HG03045 (cell line): ENCODE measurements at regions not wholly inside any gene's neighbourhood (a gene's known extent, or its start where the extent isn't known, plus 50 kb on each side); places are given as distances from the start of the nearest gene placed in this dataset.

Source experiments
- ATAC-seq: cut with Tn5 transposase; IDR thresholded peaks from one replicate; pipeline ENCODE4 v1.9.1; 2021; ENCODE audit warnings: mild to moderate bottlenecking, moderate library complexity; ENCODE audit not compliant: unreplicated experiment

DNA sequence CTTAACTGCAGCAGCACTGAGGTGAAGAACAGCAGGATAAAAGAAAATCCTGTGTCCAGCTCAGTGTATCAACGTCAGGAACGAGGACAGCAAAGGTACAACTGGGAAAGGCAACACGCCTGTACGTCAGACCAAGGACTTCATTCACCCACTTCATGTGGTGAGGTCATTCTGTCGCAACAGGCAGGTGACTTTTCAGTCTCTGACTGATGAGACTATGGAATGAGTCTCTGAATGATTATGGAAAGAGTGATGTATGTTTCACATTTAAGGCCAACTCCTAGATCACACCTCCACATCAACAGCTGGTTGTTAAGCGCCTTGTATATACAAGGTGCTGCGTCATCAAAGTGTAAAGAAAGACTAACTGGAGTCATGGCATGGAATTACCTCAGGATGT, 297.6 kb upstream of the SP8 start:
- no peak for ATAC-seq

DNA sequence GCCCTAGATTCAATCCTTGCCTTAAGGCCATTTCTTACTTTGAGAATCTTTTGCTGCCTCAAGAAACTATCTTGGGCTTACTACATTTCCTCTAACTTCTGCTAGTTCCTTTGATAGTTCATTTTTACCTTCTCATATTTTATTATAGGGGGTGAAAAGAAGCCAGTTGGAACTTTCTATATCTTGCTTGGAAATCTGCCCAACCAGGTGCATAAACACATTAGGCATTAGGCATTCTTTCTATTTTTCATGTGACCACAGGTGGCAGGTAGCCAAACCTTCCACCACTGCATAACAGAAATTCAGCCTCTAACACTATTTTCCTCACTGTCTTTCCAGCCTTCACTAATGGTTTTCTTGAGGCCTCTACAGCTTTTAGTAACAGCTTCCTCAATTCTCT, 300.0 kb upstream of the SP8 start:
- no peak for ATAC-seq

DNA sequence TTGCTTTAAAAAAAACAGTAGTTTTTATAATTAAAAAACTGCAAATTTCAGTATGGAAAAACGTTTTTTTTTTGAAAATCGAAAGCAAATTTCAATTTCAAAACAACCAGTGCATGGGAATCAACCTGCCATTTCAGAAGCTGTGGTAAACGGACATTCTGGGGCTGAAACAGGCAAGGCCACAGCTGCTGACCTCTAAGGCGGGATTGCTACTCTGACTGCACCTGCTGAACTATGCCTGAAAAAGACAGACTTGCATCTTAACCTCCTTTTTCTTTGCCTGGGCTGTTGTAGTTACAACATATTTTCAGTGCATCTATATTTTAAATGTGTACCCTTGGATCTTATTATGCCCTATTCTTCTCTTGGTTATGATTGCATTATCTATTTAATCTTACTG, 303.0 kb upstream of the SP8 start:
- no peak for ATAC-seq

DNA sequence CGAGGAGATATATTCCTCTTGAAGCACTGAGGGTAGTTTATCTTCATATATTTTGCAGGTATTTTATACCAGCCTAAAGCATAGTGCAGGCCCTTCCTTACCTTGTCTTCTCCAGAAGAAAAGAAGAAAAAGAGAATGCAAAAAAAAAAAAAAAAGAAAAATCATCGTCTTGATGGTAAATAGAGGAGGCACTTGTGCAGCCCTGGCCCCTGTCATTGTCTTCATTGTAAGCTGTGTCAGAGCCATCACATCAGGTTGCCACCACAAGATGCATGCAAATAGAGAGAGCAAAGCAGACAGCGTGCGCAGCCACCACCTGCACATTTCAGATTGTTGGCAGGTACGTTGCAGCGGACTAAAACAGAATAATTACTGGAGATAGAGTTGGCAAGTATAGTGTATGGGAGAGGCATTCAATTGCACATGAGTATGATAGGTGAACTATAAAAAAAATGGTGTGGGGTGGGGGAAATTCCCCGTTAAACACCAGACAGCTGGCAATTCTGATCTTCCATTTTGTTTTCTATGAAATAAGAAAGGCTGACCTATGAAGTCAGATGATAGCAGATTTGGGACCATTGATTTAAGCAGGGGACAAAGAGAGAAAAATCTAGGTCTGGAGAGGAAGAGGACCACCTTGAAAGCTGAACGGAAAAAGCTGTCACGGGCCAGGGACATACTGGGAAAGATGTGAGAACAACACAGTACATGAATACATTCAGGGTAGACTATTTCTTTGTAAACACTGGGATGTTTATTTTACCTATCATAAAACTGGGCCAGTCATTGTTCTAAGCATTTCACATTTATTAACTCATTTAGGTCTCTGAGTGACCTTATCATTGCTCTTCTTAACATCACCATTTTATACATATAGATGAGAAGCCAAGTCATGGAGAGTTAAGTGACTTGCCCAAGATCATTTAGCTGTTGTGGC, 306.3 kb upstream of the SP8 start:
- ATAC-seq: no peak

DNA sequence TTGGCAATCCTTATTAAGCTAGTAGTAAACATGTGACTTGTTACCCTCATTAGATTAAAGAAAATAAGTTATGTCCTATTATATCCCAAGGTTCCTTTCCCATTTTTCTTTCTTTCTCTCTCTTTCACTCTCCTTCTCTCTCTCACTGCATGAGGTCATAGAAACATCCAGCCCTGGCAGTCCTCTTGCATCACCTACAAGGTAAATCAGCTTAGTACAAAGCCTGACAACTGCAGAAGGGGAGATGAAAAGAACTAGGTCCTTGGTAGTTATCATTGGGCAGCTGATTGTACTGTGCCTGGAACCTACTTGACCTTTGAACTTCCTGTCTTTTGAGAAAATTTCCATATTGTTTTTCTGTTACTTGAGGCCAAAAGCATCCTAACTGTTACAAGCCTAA, 307.9 kb upstream of the SP8 start:
- no peak for ATAC-seq

DNA sequence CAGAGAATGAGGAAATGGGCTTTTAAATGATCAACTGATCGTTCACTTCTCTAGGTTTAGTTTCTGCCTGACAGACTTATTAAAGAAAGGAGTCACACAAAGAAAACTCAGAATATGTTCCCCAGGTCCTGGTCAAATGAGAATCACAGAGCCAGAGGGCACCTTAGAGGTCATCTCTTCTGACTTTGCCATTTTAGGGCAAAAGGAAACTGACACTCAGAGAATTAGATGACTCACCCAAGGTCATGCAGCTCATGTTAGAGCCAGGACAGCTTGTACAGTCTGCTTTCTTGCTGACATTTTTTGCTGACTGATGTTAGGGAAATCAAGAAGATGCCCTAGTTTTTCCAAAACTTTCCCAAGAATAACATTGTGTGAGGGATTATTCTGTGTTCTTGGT, 312.7 kb upstream of the SP8 start:
- ATAC-seq: no peak

DNA sequence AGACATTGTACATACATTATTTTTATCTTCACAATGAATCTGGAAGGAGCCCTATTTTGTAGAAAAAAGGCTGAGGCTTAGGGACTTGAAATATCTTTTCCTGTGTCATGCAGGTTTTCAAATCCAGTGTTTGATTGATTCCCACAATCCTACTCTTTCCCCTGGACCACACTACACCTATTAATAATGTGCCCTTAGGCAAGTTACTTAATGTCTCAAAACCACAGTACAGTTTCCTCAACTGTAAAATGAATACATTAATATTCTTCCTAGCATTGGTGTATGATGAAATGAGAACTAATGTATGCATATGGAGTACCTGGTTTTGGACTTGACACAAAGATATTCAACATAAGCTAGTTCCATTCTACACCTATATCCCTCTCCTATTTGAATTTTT, 313.3 kb upstream of the SP8 start:
- ATAC-seq: no peak

DNA sequence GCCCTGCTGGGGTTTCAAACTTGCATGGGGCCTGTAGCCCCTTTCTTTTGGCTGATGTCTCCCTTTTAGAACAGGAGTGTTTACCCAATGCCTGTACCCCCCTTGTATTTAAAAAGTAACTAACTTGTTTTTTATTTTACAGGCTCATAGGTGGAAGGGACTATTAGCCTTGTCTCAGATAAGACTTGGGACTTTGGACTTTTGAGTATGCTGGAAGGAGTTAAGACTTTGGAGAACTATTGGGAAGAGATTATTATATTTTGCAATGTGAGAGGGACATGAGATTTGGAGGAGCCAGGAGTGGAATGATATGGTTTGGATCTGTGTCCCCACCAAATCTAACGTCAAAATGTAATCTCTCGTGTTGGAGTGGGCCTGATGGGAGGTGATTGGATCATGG, 314.9 kb upstream of the SP8 start:
- no peak for ATAC-seq

DNA sequence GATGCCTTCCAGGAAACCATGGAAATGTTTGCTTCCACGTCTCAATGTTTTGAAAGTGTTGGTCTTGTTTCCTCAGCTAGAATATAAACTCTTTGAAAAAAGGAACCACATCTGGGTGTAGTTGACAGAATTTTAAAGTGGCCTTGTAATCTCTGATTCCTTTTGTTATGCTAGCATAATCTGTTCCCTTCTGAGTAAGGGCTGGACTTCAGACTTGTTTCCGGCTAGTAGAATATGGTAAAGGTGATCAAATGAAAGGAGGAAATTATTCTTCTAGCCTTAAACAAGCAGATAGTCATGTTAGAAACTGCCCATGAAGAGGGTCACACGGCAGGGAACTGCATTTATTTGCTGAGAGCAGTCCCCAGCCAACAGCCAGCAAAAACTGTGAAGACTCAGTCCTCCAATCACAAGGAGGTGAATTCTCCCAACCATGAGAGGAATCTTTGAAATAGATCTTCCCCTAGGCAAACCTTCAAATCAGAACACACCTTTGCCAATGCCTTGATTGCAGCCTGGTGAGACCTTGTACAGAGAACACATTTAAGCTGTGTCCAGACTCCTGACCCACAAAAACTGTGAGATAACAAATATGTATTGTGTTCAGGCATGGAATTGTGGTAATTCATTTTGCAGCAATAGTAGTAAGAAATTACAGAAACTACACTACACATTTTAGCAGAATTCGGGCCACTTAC, 316.9 kb upstream of the SP8 start:
- ATAC-seq: no peak

DNA sequence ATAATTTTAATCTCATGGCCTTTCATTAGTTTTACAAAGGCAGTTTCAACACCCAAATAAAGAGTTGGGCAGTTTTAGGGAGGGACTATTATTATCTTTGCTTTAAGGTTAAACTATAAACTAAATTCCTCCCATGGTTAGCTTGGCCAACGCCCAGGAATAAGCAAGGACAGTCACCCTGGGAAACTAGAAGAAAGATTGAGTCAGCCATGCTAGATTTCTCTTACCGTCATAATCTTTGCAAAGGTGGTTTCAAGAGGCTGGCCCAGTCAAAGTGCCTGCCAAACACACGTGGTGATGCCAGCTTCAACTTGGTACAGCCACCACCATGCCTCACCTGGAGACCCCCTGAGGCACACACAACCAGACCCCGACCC, 317.4 kb upstream of the SP8 start:
- no peak for ATAC-seq

DNA sequence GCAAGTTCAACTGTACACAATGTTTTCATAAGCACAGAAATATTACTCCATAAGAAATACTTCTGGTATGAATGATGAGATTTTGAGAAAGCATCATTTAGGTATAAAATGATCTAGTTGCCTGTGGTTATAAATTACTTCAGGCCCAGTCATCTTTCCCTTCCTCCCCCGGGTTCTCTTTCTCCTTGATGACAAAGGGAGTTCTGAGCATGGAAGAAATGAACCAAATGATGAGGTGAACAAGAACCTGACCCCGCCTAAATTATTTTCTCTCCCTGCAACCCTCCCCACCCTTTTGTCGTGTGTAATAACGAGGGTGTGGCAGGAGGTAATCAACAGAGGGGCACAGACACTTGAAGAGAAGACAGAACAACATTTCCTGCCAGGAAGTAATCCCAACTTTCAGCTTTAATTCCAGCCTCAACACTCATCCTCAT, 319.6 kb upstream of the SP8 start:
- ATAC-seq: no peak

DNA sequence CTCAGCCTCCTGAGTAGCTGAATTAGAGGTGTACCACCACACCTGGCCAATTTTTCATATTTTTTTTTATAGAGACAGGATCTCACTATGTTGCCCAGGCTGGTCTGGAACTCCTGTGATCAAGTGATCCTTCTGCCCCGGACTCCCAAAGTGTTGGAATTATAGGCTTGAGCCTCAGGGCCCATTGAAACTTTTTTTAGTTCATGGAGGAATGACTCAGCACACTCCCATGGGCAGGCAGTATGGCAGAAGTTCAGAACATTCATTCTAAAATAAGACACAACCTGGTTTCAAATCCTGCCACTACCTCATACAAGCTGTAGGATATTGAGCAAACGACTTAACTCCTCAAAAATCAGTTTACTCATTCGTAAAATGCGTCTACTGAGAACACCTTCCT, 320.4 kb upstream of the SP8 start:
- ATAC-seq: no peak

DNA sequence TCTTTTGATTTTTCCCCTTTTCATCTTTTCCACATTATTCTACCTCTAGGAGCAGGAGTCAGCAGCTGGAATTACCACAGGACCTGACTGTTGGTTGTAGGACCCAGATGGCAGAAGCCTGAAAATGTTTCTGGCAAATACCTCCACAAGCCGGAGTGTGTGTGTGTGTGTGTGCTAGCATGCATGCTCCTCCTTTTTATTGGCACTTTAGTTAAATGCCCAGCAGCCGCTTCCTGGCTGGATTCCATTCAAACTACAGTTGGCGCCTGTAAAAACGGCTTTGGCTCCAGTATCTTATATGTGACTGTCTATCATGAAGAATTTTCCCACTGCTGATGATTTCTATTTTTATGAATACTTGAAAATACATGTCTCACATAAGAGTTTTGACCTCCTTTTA, 319.7 kb upstream of the SP4 start:
- no peak for ATAC-seq

DNA sequence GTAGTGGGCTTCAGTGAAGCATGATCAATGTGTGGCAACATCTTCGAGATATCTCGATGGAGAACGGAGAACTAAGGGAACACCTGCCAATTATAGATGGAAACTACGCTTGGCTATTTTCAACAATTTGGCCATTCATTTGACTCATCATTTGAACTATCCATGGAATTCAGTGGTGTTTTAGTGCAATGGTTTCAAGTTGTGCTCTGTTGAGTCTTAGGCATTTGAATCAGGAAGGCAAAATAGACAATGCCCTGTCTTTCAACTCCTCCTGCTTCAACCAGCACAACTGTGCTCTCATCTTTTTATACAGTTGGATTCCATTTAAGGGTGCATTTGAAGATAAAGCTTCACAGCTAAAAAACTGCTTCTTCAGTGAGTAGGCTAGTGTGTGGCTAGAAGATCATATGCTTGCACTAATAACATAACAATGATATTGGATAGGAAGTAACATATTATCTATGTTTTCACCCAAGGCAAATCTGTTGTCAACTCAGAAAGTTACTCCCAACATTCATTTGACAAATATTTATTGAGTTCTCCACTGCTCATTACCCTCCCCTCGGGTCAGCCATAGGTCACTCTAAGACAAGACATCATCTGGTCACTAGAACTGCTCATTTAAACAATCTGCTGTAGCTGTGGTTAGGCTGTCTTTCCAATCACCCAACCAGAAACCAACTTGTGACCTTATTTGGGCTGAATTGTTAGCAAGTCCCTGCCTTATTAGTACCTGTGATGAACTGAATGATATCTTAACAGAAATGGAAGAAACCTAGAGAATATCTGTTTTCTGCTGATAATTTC, 314.1 kb upstream of the SP4 start:
- no peak for ATAC-seq

DNA sequence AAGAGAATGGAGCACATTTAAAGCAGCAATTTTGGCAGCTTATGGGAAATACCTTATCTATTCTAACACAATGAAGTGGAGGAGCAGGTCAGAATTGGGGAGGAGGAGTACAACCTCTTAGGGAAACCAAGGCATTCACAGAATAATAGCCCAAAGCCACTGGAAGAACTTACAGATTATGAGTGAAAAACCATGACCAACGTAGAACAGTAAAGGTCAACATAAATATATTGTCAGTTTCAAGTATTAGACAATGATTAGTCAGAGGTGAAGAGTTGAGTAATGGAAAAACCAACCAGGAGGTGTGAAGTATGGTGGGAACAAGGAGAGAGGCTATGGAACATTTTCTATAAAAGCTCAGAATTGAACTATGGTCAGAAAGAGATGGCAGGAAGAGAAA, 304.3 kb upstream of the SP4 start:
- ATAC-seq: no peak

DNA sequence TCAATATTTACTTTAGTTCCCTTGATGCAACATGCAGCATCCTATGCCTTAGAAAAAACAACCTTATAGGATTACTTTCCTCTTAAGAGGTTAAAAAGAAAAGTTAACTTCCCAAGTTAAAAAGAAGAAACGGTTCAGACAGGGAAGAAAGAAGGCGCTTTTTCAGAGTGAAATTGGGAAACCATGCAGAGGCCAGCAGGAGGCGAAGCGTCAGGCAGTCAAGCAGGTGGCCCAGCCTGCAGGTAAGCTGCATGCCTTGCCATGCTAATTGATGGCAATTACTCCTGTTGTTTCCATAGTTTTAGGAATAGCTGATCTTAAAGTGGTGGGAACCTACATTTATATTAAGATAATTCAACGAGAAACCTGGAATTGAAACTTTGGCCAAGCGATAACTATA, 302.6 kb upstream of the SP4 start:
- ATAC-seq: no peak

DNA sequence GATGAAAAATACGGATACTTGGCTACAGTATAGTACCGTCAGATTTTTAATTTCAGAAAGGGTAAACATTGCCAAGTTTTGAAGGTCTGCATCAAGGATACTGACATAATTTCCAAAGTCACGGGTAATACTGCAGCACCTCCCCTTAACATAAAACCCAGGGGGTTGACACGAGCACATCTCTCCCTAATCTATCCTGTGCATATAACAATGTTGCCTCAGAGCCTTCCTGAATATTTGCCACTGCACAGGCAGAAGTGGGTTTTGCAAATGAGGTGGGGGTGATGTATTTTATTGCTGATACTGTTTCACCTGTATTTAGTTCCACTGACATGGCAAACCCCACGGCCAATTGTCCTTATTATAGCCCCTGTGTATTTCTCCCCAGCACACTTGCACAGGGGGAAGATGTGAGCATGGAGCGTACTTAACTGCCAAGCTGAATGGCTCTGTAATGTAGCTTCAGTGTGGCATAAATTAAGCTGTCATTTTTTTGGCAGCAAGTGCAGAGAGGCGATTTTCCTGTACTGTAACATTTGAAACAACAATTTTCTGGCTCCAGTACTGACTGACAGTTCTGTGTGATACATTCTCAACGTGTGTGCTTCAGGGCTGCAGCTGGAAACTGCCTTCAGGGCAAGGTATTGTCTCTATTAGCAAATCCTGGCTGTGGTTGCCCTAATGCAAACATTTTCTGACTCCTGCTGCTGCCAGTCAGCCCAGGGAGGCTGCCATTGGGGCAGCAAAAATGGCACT, 299.6 kb upstream of the SP4 start:
- ATAC-seq: no peak

DNA sequence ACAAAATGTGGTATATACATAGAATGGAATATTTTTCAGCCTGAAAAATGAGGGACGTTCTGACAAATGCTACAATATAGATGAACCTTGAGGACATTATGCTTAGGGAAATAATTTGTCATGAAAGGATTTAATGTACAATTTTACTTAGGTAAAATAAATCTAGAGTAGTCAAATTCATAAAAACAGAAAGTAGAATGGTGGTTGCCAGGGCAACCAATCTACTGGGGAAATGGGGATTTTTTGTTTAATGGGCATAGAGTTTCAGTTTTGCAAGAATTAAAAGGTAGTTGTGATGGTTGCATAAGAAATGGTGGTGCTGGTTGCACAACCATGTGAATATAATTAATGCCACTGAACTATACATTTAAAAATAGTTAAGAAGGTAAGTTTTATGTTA, 296.0 kb upstream of the SP4 start:
- ATAC-seq: no peak

DNA sequence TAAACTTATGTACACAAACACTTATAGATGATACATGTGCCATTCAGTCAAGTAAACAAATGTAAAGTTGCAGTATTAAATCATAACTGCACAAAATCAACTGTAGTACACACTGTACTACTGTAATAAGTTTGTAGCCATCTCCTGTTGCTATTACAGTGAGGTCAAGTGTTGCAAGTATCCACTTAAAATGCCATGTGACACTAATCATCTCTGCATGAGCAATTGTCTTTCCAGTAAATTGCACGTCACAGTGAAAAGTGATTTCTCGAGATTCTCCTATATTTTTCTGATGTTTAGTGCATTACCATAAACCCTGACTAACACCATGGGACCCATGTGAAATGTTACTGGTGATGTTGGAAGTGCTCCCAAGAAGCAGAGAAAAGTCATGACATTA, 293.3 kb upstream of the SP4 start:
- no peak for ATAC-seq

DNA sequence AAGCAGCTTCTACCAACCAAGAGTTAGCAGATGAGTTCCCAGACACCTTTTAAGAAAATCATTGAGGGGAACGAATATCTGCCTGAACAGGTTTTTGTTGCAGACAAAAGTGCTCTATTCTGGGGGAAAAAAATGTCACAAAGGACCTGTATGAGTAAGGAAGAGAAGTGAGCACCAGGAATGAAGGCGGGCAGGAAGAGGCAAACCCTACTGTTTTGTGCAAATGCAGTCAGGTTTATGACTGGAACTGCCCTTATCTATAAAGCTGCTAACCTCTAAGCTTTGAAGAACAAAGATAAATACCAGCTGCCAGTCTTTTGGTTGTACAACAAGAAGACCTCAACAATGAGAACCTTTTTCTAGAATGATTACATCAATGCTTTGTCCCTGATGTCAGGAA, 292.4 kb upstream of the SP4 start:
- no peak for ATAC-seq

DNA sequence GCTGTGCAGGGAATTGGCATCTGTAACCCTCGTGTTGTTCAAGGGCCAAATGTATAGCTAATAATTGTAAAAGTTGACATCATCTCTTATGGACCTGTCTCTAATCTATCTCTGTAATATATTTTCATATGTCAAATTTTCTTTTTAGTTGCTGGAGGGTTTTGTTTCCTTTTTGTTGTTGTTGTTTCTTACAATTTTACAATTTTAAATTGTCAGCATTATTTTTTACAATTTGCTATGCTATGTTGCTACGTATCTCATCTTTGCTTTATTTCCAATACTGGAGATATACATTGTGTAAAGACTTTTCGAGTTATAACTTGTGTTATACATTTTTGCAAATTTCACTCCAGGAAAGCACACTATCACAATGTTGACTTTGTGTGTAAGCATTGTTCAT, 290.2 kb upstream of the SP4 start:
- no peak for ATAC-seq
